ENCODE measurements at regions not wholly inside any gene's neighbourhood (a gene's known extent, or its start where the extent isn't known, plus 50 kb on each side); places are given as distances from the start of the nearest gene placed in this dataset.

- H3K27ac ChIP-seq (ENCODE audit: low read length) = no peak overlapping the region
- no peaks in the 10 kb centered on the region for H3K36me3 ChIP-seq (ENCODE audit: control insufficient read depth, insufficient read depth, low read length)
- no peaks in the 10 kb centered on the region for H3K9me3 ChIP-seq (ENCODE audit: control insufficient read depth, insufficient read depth, low read length)
- H3K4me3 ChIP-seq (ENCODE audit: low read length) = no peak overlapping the region
- WGBS (ENCODE audit: insufficient coverage, insufficient read length) = 93% methylated on average over 1 of the region's 1 CpG
- no peaks in the 10 kb centered on the region for H3K27me3 ChIP-seq (ENCODE audit: control insufficient read depth, insufficient read depth, low read length)
- DNase-seq (ENCODE audit: low read depth, low spot score) = no peak
- H3K4me1 ChIP-seq (ENCODE audit: control insufficient read depth, insufficient read depth, low read length) = no peaks in the 10 kb centered on the region
Measured at GRCh38 chr12:42793166-42793565, 203.6 kb upstream of the PRICKLE1 start.

- Histone ChIP-seq H3K27me3 (ENCODE audit: control insufficient read depth, insufficient read depth, low read length) (no peaks in the 10 kb centered on the region), H3K9me3 (ENCODE audit: control insufficient read depth, insufficient read depth, low read length) (no peaks in the 10 kb centered on the region), H3K27ac (ENCODE audit: low read length) (no peak overlapping the region), H3K4me3 (ENCODE audit: low read length) (no peak overlapping the region), H3K36me3 (ENCODE audit: control insufficient read depth, insufficient read depth, low read length) (no peaks in the 10 kb centered on the region), H3K4me1 (ENCODE audit: control insufficient read depth, insufficient read depth, low read length) (no peaks in the 10 kb centered on the region)
- no peak for DNase-seq (ENCODE audit: low read depth, low spot score)
Measured at GRCh38 chr12:42792265-42792664, 202.7 kb upstream of the PRICKLE1 start.

- no peaks in the 10 kb centered on the region for H3K36me3 ChIP-seq (ENCODE audit: control insufficient read depth, insufficient read depth, low read length)
- no peak overlapping the region for H3K27ac ChIP-seq (ENCODE audit: low read length)
- DNase-seq (ENCODE audit: low read depth, low spot score) = no peak
- no peaks in the 10 kb centered on the region for H3K27me3 ChIP-seq (ENCODE audit: control insufficient read depth, insufficient read depth, low read length)
- WGBS (ENCODE audit: insufficient coverage, insufficient read length) = no CpG with 5 or more reads among the region's 3 CpGs
- no peaks in the 10 kb centered on the region; the same call in 1 of the 2 replicates for H3K4me1 ChIP-seq (ENCODE audit: control insufficient read depth, insufficient read depth, low read length)
- H3K4me3 ChIP-seq (ENCODE audit: low read length) = no peak overlapping the region
- H3K9me3 ChIP-seq (ENCODE audit: control insufficient read depth, insufficient read depth, low read length) = no peaks in the 10 kb centered on the region
Measured at GRCh38 chr12:42791399-42791798, 201.9 kb upstream of the PRICKLE1 start.

GRCh38 chr12:42790761-42791151, 201.2 kb upstream of the PRICKLE1 start:
- Histone ChIP-seq H3K27me3 (ENCODE audit: control insufficient read depth, insufficient read depth, low read length) (no peaks in the 10 kb centered on the region), H3K4me1 (ENCODE audit: control insufficient read depth, insufficient read depth, low read length) (no peaks in the 10 kb centered on the region; the same call in 1 of the 2 replicates), H3K27ac (ENCODE audit: low read length) (no peak overlapping the region), H3K36me3 (ENCODE audit: control insufficient read depth, insufficient read depth, low read length) (no peaks in the 10 kb centered on the region), H3K9me3 (ENCODE audit: control insufficient read depth, insufficient read depth, low read length) (no peaks in the 10 kb centered on the region), H3K4me3 (ENCODE audit: low read length) (no peak overlapping the region)
- no peak for DNase-seq (ENCODE audit: low read depth, low spot score)

- H3K4me1 ChIP-seq (ENCODE audit: control insufficient read depth, insufficient read depth, low read length) = no peaks in the 10 kb centered on the region; the same call in 1 of the 2 replicates
- H3K4me3 ChIP-seq (ENCODE audit: low read length) = no peak overlapping the region
- H3K27me3 ChIP-seq (ENCODE audit: control insufficient read depth, insufficient read depth, low read length) = no peaks in the 10 kb centered on the region
- H3K27ac ChIP-seq (ENCODE audit: low read length) = no peak overlapping the region
- no peaks in the 10 kb centered on the region for H3K9me3 ChIP-seq (ENCODE audit: control insufficient read depth, insufficient read depth, low read length)
- no peak for DNase-seq (ENCODE audit: low read depth, low spot score)
- no CpG with 5 or more reads among the region's 15 CpGs for WGBS (ENCODE audit: insufficient coverage, insufficient read length)
- no peaks in the 10 kb centered on the region for H3K36me3 ChIP-seq (ENCODE audit: control insufficient read depth, insufficient read depth, low read length)
Measured at GRCh38 chr12:42789808-42790760, 200.5 kb upstream of the PRICKLE1 start.

GRCh38 chr12:42786400-42787148, 197.0 kb upstream of the PRICKLE1 start:
- WGBS (ENCODE audit: insufficient coverage, insufficient read length) = no CpG with 5 or more reads among the region's 5 CpGs
- Histone ChIP-seq H3K27me3 (ENCODE audit: control insufficient read depth, insufficient read depth, low read length) (no peaks in the 10 kb centered on the region), H3K9me3 (ENCODE audit: control insufficient read depth, insufficient read depth, low read length) (no peaks in the 10 kb centered on the region), H3K4me1 (ENCODE audit: control insufficient read depth, insufficient read depth, low read length) (no peaks in the 10 kb centered on the region; the same call in 1 of the 2 replicates), H3K4me3 (ENCODE audit: low read length) (no peak overlapping the region), H3K27ac (ENCODE audit: low read length) (no peak overlapping the region), H3K36me3 (ENCODE audit: control insufficient read depth, insufficient read depth, low read length) (no peaks in the 10 kb centered on the region)
- DNase-seq (ENCODE audit: low read depth, low spot score) = no peak

- Histone ChIP-seq H3K9me3 (ENCODE audit: control insufficient read depth, insufficient read depth, low read length) (no peaks in the 10 kb centered on the region), H3K36me3 (ENCODE audit: control insufficient read depth, insufficient read depth, low read length) (no peaks in the 10 kb centered on the region), H3K27me3 (ENCODE audit: control insufficient read depth, insufficient read depth, low read length) (no peaks in the 10 kb centered on the region), H3K4me1 (ENCODE audit: control insufficient read depth, insufficient read depth, low read length) (no peaks in the 10 kb centered on the region; the same call in 1 of the 2 replicates), H3K4me3 (ENCODE audit: low read length) (no peak overlapping the region), H3K27ac (ENCODE audit: low read length) (no peak overlapping the region)
- WGBS (ENCODE audit: insufficient coverage, insufficient read length) = no CpG with 5 or more reads among the region's 2 CpGs
- DNase-seq (ENCODE audit: low read depth, low spot score) = no peak
Measured at GRCh38 chr12:42785944-42786343, 196.4 kb upstream of the PRICKLE1 start.

GRCh38 chr12:42780671-42781070, 191.1 kb upstream of the PRICKLE1 start:
- Histone ChIP-seq H3K9me3 (ENCODE audit: control insufficient read depth, insufficient read depth, low read length) (no peaks in the 10 kb centered on the region), H3K27me3 (ENCODE audit: control insufficient read depth, insufficient read depth, low read length) (no peaks in the 10 kb centered on the region), H3K4me1 (ENCODE audit: control insufficient read depth, insufficient read depth, low read length) (no peaks in the 10 kb centered on the region), H3K4me3 (ENCODE audit: low read length) (no peak overlapping the region), H3K27ac (ENCODE audit: low read length) (no peak overlapping the region), H3K36me3 (ENCODE audit: control insufficient read depth, insufficient read depth, low read length) (no peaks in the 10 kb centered on the region)
- no CpG with 5 or more reads among the region's 1 CpG for WGBS (ENCODE audit: insufficient coverage, insufficient read length)
- no peak for DNase-seq (ENCODE audit: low read depth, low spot score)

GRCh38 chr12:42779186-42779859, 189.8 kb upstream of the PRICKLE1 start:
- H3K4me1 ChIP-seq (ENCODE audit: control insufficient read depth, insufficient read depth, low read length) = no peaks in the 10 kb centered on the region
- no peak for DNase-seq (ENCODE audit: low read depth, low spot score)
- no CpG with 5 or more reads among the region's 7 CpGs for WGBS (ENCODE audit: insufficient coverage, insufficient read length)
- H3K36me3 ChIP-seq (ENCODE audit: control insufficient read depth, insufficient read depth, low read length) = no peaks in the 10 kb centered on the region
- no peaks in the 10 kb centered on the region for H3K9me3 ChIP-seq (ENCODE audit: control insufficient read depth, insufficient read depth, low read length)
- H3K27me3 ChIP-seq (ENCODE audit: control insufficient read depth, insufficient read depth, low read length) = no peaks in the 10 kb centered on the region
- no peak overlapping the region for H3K4me3 ChIP-seq (ENCODE audit: low read length)
- no peak overlapping the region for H3K27ac ChIP-seq (ENCODE audit: low read length)

GRCh38 chr12:42776396-42776795, 186.8 kb upstream of the PRICKLE1 start:
- no peak overlapping the region for H3K4me3 ChIP-seq (ENCODE audit: low read length)
- no peaks in the 10 kb centered on the region for H3K9me3 ChIP-seq (ENCODE audit: control insufficient read depth, insufficient read depth, low read length)
- DNase-seq (ENCODE audit: low read depth, low spot score) = no peak
- H3K36me3 ChIP-seq (ENCODE audit: control insufficient read depth, insufficient read depth, low read length) = no peaks in the 10 kb centered on the region
- H3K27ac ChIP-seq (ENCODE audit: low read length) = no peak overlapping the region
- no peaks in the 10 kb centered on the region for H3K27me3 ChIP-seq (ENCODE audit: control insufficient read depth, insufficient read depth, low read length)
- no CpG with 5 or more reads among the region's 9 CpGs for WGBS (ENCODE audit: insufficient coverage, insufficient read length)
- no peaks in the 10 kb centered on the region for H3K4me1 ChIP-seq (ENCODE audit: control insufficient read depth, insufficient read depth, low read length)
